Epithelial cell of proximal tubule (primary cell): ENCODE measurements at regions not wholly inside any gene's neighbourhood (a gene's known extent, or its start where the extent isn't known, plus 50 kb on each side); places are given as distances from the start of the nearest gene placed in this dataset.

Experiments
- DNase-seq: peaks from one replicate; pipeline ENCODE4 v3.0.0-alpha.2; 2011; ENCODE audit warnings: low read depth
- H3K4me3 ChIP-seq: 2 replicates; pipeline ENCODE4 v1.5.1; 2011; ENCODE audit warnings: low read depth, mild to moderate bottlenecking, low read length
- TF ChIP-seq, protein P1 (sequence below): conservative IDR thresholded peaks from 2 replicates; pipeline ENCODE4 v1.5.1; 2012; ENCODE audit warnings: low read depth, mild to moderate bottlenecking, low read length

DNA sequence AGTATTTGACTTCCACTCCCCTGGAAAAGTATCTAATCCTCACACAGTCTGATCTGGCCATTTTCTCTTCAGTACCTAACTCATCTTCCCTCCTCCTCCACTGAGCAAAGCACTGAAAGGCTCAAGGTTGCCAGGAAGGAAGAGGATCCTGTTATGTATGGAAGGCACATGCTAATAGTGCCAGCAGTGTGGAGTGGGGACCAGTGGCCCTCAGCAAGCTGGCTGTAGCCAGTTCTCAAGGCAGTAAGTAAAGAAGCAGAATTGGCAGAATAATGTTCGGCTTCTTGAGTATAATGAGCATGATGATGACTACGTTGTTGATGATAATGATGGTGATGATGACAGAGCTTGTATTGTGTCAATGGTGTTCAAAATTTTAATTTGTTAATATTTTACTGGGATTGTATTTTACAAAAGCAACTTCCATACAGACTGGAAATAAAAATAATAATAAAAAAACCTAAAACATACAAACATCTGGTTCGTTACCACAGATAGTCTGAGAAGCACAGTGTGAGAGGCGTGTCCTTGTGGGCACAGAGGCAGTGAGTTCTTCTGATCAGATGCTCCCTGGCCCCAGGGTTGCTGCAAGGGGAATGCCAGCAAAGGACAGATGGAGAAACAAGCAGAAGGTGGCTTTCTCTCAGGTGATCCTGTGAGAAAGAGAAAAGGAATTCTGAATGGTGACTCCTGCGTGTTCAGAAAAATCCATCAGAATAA is 528.8 kb downstream of the CMPK2 start:
- no peak overlapping the region for H3K4me3 ChIP-seq
- TF ChIP-seq, protein P1, sequence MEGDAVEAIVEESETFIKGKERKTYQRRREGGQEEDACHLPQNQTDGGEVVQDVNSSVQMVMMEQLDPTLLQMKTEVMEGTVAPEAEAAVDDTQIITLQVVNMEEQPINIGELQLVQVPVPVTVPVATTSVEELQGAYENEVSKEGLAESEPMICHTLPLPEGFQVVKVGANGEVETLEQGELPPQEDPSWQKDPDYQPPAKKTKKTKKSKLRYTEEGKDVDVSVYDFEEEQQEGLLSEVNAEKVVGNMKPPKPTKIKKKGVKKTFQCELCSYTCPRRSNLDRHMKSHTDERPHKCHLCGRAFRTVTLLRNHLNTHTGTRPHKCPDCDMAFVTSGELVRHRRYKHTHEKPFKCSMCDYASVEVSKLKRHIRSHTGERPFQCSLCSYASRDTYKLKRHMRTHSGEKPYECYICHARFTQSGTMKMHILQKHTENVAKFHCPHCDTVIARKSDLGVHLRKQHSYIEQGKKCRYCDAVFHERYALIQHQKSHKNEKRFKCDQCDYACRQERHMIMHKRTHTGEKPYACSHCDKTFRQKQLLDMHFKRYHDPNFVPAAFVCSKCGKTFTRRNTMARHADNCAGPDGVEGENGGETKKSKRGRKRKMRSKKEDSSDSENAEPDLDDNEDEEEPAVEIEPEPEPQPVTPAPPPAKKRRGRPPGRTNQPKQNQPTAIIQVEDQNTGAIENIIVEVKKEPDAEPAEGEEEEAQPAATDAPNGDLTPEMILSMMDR = no peak
- DNase-seq = no peak

DNA sequence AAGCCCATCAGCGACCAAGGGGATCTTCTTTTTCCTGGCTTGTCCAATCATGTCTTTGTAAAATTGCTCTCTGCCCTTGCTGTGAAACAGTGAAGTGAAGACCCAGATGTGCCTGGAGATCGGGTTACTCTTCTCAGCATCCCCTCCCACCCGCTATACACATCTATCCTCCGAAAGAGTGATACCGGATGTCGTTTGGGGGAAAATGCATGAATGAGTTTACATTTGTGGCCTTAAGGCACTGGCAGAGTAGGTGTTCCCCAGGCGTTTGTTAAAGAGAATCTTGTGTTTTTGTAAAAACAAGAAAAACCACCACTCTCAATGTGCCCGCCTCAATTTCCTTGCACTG is 528.3 kb downstream of the CMPK2 start:
- no peak overlapping the region for H3K4me3 ChIP-seq
- no peak for DNase-seq
- TF ChIP-seq, protein P1 = no peak

DNA sequence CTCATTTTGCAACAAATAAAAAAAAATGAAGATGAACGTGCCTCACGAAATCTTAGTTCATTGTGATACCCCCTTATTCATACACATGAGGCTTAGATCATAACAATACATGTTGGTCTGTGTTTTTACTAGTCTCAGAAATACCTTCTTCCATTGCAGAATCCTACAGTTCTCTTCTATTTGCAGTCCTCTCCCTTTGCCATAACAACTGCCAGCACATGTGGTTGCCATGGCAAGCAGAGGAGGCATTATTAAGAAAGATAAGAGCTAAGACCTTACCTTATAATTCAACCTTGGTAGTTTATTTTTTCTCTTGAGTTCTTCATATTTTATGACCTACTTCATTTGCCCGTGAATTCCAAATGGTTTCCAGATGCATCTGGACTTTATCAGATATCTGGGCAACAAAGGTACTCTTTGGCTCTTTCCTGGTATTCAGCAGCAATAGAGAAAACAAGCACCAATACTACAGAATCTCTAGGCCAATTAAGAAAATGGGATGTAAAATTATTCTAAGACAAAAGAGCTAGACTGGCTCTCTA is 524.0 kb downstream of the CMPK2 start:
- H3K4me3 ChIP-seq = no peak overlapping the region
- no peak for DNase-seq
- TF ChIP-seq, protein P1 = no peak

DNA sequence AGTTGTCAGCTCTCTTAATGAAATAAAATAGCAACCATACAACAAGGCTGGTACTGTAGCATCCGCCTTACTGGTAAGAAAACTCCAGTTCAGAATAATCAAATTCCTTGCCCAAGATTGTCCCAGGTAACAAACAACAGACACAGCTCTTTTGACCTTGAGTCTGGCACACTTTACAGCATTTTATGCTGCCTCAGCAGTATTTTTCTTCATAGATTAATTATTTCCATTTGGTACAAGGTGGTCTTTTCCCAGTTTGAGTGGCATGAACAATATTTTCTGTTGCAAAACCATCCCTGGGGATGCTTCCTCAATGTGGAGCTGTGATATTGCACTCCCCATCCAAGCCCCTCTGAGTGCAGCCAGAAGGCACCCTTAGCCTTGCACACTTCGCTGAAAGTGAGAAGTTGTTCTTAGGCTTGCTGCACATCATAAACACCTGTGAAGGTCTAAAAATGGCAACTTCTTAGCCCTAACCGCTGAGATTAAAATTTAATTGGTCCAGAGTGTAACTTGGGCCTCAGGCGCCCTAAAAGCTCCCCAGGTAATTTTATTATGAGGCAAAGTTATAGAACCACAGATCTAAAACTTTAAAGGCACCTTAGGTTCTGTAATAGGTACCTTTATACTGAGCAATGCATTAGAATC is 523.3 kb downstream of the CMPK2 start:
- no peak overlapping the region for H3K4me3 ChIP-seq
- DNase-seq = no peak
- TF ChIP-seq, protein P1 = no peak

DNA sequence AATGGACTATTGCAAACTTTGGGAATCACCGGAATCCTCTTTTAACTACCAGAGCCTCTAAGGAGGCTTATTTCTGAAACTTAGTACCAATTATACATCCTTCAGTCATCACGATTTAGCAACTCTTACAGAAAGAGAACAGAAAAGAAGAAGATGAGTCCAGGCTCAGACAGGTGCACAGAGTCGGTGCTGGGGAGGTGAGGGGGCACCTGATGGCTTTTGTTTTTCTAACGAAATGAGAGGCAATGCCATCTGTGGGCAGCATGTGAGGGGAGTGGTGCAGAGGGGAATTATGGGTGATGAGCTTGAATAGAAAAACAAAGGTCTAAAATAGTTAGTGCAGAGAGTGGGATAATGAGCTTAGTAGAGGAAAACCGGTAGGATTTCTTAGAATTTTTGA is 522.6 kb downstream of the CMPK2 start:
- no peak for DNase-seq
- H3K4me3 ChIP-seq = no peak overlapping the region
- TF ChIP-seq, protein P1 = no peak

DNA sequence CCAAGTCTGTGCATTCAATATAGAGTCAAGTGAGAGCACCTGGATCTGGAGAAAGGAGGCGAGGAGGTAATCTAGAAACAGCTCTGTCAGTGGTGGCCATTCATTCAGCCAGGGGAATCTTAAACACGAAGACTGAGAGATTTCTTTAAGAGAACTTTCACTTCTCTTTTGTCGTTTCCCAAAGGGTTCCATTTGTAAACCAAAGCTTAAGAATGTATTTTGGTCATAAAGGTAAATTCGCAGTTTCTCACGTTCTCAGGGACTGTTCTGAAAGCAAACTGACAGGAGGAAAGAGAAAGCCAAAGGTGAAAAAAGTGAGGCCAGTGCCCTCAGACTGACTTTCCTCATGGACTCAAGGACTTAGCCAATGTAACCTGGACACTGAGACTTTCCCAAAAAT is 513.5 kb downstream of the CMPK2 start:
- H3K4me3 ChIP-seq = no peak overlapping the region
- no peak for DNase-seq
- TF ChIP-seq, protein P1 = no peak
